BE2C (cell line): ENCODE measurements at regions not wholly inside any gene's neighbourhood (a gene's known extent, or its start where the extent isn't known, plus 50 kb on each side); places are given as distances from the start of the nearest gene placed in this dataset.

Experiments
- DNase-seq: peaks from one replicate; pipeline ENCODE4 v3.0.0-alpha.2; 2020
- H3K27me3 ChIP-seq: fragments of 250-450 bp; sonication (Bioruptor Pico); 2 replicates; pipeline ENCODE4 v1.5.1; 2020; ENCODE audit warnings: mild to moderate bottlenecking
- H3K36me3 ChIP-seq: fragments of 250-450 bp; sonication (Bioruptor Pico); 2 replicates; pipeline ENCODE4 v1.5.1; 2020; ENCODE audit warnings: mild to moderate bottlenecking
- H3K4me1 ChIP-seq: fragments of 250-450 bp; sonication (Bioruptor Pico); 2 replicates; pipeline ENCODE4 v1.5.1; 2020
- H3K4me3 ChIP-seq: 2 replicates; pipeline ENCODE4 v1.5.1; 2011; ENCODE audit warnings: low read depth, low read length
- H3K9me3 ChIP-seq: fragments of 250-450 bp; sonication (Bioruptor Pico); 2 replicates; pipeline ENCODE4 v1.5.1; 2020
- TF ChIP-seq, protein P1 (sequence below): IDR thresholded peaks from 2 replicates; pipeline ENCODE4 v1.5.1; 2012; ENCODE audit warnings: mild to moderate bottlenecking, low read depth, low read length

DNA sequence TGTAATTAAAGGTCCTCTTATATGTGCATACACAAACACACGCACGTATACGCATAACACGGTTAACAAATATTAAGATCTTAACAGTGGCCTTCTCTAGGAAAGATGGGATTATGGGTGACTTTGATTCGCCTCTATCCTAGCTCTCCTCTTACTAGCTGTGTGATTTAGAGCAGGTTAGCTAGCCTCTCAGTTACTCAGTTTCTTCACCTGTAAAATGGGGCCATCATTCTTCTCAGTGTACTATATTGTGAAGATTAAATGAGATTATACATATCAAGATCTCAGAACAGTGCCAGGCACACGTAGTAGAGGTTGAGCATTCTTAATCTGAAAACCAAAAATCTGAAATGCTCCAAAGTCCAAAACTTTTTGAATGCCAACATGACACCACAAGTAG, 159.3 kb downstream of the BCOR start:
- no peaks in the 10 kb centered on the region for H3K9me3 ChIP-seq
- no peaks in the 10 kb centered on the region for H3K27me3 ChIP-seq
- no peak overlapping the region for H3K4me3 ChIP-seq
- no peak for DNase-seq
- TF ChIP-seq, protein P1, sequence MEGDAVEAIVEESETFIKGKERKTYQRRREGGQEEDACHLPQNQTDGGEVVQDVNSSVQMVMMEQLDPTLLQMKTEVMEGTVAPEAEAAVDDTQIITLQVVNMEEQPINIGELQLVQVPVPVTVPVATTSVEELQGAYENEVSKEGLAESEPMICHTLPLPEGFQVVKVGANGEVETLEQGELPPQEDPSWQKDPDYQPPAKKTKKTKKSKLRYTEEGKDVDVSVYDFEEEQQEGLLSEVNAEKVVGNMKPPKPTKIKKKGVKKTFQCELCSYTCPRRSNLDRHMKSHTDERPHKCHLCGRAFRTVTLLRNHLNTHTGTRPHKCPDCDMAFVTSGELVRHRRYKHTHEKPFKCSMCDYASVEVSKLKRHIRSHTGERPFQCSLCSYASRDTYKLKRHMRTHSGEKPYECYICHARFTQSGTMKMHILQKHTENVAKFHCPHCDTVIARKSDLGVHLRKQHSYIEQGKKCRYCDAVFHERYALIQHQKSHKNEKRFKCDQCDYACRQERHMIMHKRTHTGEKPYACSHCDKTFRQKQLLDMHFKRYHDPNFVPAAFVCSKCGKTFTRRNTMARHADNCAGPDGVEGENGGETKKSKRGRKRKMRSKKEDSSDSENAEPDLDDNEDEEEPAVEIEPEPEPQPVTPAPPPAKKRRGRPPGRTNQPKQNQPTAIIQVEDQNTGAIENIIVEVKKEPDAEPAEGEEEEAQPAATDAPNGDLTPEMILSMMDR, result no peak
- H3K4me1 ChIP-seq, result peaks cover 7% of the 10 kb centered on the region
- no peaks in the 10 kb centered on the region for H3K36me3 ChIP-seq

DNA sequence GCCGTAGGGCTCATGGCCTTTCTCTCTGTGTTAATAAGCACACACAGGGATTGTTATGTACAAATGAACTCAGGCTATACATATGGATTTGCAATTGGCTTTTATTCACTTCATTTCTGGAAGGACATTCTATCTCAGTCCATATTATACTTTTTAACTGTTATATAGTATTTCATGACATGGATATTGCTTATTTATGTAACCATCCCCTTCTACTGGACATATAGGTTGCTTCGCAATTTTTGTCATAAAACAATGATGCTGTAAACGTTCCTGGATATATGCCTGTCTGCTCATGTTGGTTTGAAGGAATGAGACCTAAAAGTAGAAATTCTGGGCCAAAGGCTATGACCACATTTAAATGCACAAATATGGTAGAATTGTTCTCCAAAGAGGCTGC, 158.1 kb downstream of the BCOR start:
- Histone ChIP-seq H3K9me3 (no peaks in the 10 kb centered on the region), H3K36me3 (no peaks in the 10 kb centered on the region), H3K4me1 (peaks cover 7% of the 10 kb centered on the region), H3K4me3 (no peak overlapping the region), H3K27me3 (no peaks in the 10 kb centered on the region)
- DNase-seq, result no peak
- TF ChIP-seq, protein P1, result no peak

DNA sequence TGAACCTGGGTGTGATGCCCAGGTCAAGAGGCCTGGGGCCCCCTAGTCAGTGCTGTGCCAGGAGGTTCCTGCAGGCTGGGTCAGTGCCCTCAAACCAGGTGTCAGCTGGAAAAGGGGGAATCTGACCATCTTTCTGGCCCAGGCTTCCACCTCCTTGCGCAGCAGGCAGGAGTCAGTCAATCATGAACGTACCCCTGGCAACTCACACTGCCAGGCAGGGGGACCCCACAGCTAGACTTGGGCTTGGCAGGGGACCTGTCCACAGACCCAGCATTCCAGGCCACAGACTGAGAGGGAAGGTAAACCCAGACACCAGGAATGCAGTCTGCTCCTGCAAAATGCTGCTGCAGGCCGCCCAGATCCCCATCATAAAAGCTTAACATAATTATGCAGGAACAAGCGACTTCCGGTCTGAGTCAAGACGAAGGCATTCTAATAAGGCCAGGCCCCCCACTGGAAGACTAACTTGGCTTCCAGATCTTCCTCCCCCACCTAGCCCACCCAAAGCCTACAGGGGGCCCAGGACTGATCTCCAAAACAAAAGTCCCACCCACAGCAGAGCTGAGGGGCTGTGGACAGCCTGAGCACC, 156.3 kb downstream of the BCOR start:
- no peaks in the 10 kb centered on the region for H3K36me3 ChIP-seq
- H3K4me3 ChIP-seq, result no peak overlapping the region
- no peaks in the 10 kb centered on the region for H3K27me3 ChIP-seq
- no peaks in the 10 kb centered on the region for H3K9me3 ChIP-seq
- DNase-seq, result peak; percentile 48
- peaks cover 7% of the 10 kb centered on the region for H3K4me1 ChIP-seq
- TF ChIP-seq, protein P1, result no peak

DNA sequence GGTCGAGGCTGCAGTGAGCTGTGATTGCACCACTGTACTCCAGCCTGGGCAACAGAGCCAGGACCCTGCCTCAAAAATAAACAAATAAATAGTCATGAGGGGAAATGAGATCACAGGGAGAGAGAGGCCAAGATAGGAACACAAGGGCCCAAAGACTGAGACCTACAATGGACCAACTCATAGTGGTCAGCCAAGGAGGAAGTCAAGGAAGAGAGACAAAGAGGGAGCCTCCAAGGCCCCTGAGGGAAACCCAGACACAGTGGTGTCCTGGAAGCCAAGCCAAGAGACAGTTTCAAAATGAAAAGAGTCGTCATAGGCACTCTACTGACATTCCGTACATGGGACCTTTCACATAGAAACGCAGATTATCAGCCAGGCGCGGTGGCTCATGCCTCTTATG, 153.3 kb downstream of the BCOR start:
- Histone ChIP-seq H3K36me3 (no peaks in the 10 kb centered on the region), H3K9me3 (no peaks in the 10 kb centered on the region), H3K4me1 (peaks cover 13% of the 10 kb centered on the region), H3K27me3 (no peaks in the 10 kb centered on the region), H3K4me3 (no peak overlapping the region)
- no peak for DNase-seq
- TF ChIP-seq, protein P1, result no peak

DNA sequence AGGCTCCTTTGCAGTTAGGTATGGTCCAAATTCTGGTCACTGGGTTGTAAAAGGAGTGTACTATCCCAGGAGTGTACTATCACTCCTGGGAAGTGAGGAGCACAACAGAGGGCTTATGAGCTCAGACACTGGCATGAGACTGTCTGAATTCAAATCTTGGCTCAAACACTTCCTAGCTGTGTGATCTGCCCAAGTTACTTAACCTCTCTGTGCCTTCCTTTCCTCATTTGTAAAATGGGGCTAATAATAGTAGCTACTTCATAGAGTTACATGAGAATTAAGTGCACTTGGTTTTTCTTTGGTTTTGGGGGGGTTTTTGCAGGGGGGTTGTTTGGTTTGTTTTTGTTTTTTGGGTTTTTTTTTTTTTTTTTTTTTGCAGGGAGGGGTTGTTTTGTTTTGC, 152.0 kb downstream of the BCOR start:
- H3K4me1 ChIP-seq, result peaks cover 13% of the 10 kb centered on the region
- no peaks in the 10 kb centered on the region for H3K36me3 ChIP-seq
- H3K9me3 ChIP-seq, result no peaks in the 10 kb centered on the region
- no peak for DNase-seq
- H3K4me3 ChIP-seq, result no peak overlapping the region
- TF ChIP-seq, protein P1, result no peak
- no peaks in the 10 kb centered on the region for H3K27me3 ChIP-seq

DNA sequence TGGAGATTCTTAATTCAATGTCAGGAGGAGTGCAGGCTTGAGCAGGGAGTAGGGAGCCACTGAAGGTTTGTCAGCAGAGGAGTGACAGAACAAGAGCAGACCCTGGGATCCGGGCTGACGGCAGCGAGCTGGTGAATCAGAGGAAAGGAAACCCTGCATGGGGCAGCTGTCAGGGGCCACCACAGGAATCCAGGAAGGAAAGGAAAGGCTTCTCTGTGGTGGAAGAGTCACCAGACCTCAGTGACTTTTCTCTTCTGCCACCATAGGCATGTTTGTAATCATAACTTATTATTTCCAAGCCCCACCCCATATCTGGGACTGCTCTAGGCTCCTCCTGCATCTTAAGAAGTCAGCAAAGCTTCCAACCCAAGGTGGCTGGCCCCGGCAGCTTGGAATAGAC, 150.9 kb downstream of the BCOR start:
- Histone ChIP-seq H3K36me3 (no peaks in the 10 kb centered on the region), H3K4me3 (no peak overlapping the region), H3K27me3 (no peaks in the 10 kb centered on the region), H3K9me3 (no peaks in the 10 kb centered on the region), H3K4me1 (peaks cover 7% of the 10 kb centered on the region)
- TF ChIP-seq, protein P1, result no peak
- no peak for DNase-seq
